ENCODE measurements at regions not wholly inside any gene's neighbourhood (a gene's known extent, or its start where the extent isn't known, plus 50 kb on each side); places are given as distances from the start of the nearest gene placed in this dataset.

DNA sequence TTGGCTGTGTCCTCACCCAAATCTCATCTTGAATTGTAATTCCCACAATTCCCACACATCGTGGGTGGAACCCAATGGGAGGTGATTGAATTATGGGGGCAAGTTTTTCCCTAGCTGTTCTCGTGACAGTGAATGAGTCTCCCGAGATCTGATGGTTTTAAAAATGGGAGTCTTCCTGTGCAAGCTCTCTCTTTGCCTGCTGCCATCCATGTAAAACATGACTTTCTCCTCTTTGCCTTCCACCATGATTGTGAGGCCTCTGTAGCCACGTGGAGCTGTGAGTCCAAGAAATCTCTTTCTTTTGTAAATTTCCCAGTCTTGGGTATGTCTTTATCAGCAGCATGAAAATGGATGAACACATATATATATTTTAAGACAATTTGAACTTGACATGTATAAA lies 285.4 kb downstream of the BAMBI start:
- no peak overlapping the region for H3K27ac ChIP-seq
- TF ChIP-seq CTCF (IDR thresholded peaks at IDR 0.05), result no peak

DNA sequence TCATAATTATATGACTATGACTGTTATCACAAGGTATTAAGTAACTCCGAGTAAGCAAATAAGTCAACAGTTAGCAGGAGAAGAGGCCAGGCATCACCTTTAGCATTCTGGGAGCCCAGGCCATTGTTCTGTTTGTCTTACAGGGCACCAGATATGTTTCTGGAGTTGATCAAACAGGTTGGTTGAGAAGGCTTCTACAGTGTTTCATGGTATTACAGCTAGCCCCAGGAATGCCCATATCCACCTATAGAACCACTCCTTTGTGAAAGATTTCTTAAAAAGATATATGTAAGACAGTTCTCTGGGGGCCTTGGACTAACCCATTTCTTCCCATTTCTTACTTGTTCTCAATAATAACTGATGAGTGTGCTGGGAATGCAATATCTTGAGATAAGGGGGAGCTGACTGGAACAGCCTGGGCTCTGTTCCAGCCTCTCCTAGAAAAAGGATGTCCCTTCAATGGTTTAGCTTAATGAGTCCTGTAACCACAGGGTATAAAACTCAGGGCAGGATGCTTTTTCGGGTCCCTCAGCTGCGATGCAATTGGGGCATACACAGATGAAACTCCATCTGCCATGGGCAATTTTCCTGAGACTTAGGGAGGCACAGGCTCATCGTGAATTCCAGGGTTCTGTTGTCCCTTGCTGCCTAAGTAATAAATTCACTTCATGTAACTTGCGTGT lies 286.4 kb downstream of the BAMBI start:
- H3K9ac ChIP-seq, result no peak overlapping the region
- no peaks in the 10 kb centered on the region for H3K36me3 ChIP-seq (ENCODE audit: control insufficient read depth, insufficient read depth, low read length)
- no peak overlapping the region for H3K4me2 ChIP-seq (ENCODE audit: low read length)
- no peaks in the 10 kb centered on the region for H3K27me3 ChIP-seq (ENCODE audit: control insufficient read depth, insufficient read depth, low read length)
- TF ChIP-seq CTCF (IDR thresholded peaks at IDR 0.05), result no peak
- H3K4me3 ChIP-seq (ENCODE audit: low read depth, low read length), result no peak overlapping the region
- H2AFZ ChIP-seq, result no peak overlapping the region
- no peaks in the 10 kb centered on the region for H3K9me3 ChIP-seq (ENCODE audit: control insufficient read depth, low read length)
- no peak overlapping the region for H3K27ac ChIP-seq
- H3K4me1 ChIP-seq, result no peaks in the 10 kb centered on the region
- H3K79me2 ChIP-seq, result no peaks in the 10 kb centered on the region

More for the DNA sequence above, 285.4 kb downstream of the BAMBI start:
- Histone ChIP-seq H3K4me2 (ENCODE audit: low read length) (no peak overlapping the region), H3K79me2 (no peaks in the 10 kb centered on the region), H3K4me3 (ENCODE audit: low read depth, low read length) (no peak overlapping the region), H2AFZ (no peak overlapping the region), H3K27me3 (ENCODE audit: control insufficient read depth, insufficient read depth, low read length) (no peaks in the 10 kb centered on the region), H3K9me3 (ENCODE audit: control insufficient read depth, low read length) (no peaks in the 10 kb centered on the region), H3K4me1 (no peaks in the 10 kb centered on the region), H3K36me3 (ENCODE audit: control insufficient read depth, insufficient read depth, low read length) (no peaks in the 10 kb centered on the region), H3K9ac (no peak overlapping the region)

DNA sequence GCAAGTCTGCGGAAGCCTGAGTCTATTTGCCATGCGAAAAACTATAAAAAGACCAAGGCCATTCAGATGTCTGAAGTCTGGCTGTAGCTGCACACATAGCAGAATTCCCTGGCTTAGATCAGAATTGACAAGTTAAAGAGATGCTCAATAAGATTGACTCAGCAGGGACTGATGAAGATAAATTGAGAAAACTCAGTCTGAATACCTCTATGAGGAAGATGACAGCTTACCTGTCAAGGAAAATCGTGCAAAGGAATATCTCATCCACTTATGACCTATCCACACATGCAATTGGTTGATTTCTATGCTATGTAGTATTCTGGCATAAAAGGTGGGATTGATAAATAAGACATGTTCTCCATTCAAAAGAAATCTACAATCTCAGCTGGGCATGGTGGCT lies 288.6 kb downstream of the BAMBI start:
- Histone ChIP-seq H2AFZ (no peak overlapping the region), H3K79me2 (no peaks in the 10 kb centered on the region), H3K27me3 (ENCODE audit: control insufficient read depth, insufficient read depth, low read length) (no peaks in the 10 kb centered on the region), H3K4me2 (ENCODE audit: low read length) (no peak overlapping the region), H3K9ac (no peak overlapping the region), H3K4me1 (no peaks in the 10 kb centered on the region), H3K9me3 (ENCODE audit: control insufficient read depth, low read length) (no peaks in the 10 kb centered on the region), H3K27ac (no peak overlapping the region), H3K36me3 (ENCODE audit: control insufficient read depth, insufficient read depth, low read length) (no peaks in the 10 kb centered on the region), H3K4me3 (ENCODE audit: low read depth, low read length) (no peak overlapping the region)
- no peak for TF ChIP-seq CTCF (IDR thresholded peaks at IDR 0.05)

- Histone ChIP-seq H3K4me2 (ENCODE audit: low read length) (no peak overlapping the region), H3K27me3 (ENCODE audit: control insufficient read depth, insufficient read depth, low read length) (no peaks in the 10 kb centered on the region), H3K9me3 (ENCODE audit: control insufficient read depth, low read length) (no peaks in the 10 kb centered on the region), H2AFZ (no peak overlapping the region), H3K27ac (no peak overlapping the region), H3K4me1 (no peaks in the 10 kb centered on the region), H3K79me2 (no peaks in the 10 kb centered on the region), H3K9ac (no peak overlapping the region), H3K36me3 (ENCODE audit: control insufficient read depth, insufficient read depth, low read length) (no peaks in the 10 kb centered on the region), H3K4me3 (ENCODE audit: low read depth, low read length) (no peak overlapping the region)
- no peak for TF ChIP-seq CTCF (IDR thresholded peaks at IDR 0.05)
Observed at GRCh38 chr10:28967031-28967430, 289.7 kb downstream of the BAMBI start.

- Histone ChIP-seq H3K4me1 (no peaks in the 10 kb centered on the region), H3K36me3 (ENCODE audit: control insufficient read depth, insufficient read depth, low read length) (no peaks in the 10 kb centered on the region), H3K4me2 (ENCODE audit: low read length) (no peak overlapping the region), H2AFZ (no peak overlapping the region), H3K79me2 (no peaks in the 10 kb centered on the region), H3K27ac (no peak overlapping the region), H3K9ac (no peak overlapping the region), H3K9me3 (ENCODE audit: control insufficient read depth, low read length) (no peaks in the 10 kb centered on the region), H3K4me3 (ENCODE audit: low read depth, low read length) (no peak overlapping the region), H3K27me3 (ENCODE audit: control insufficient read depth, insufficient read depth, low read length) (no peaks in the 10 kb centered on the region)
- TF ChIP-seq CTCF (IDR thresholded peaks at IDR 0.05), result no peak
Observed at GRCh38 chr10:28969413-28969812, 292.1 kb downstream of the BAMBI start.
